Stimulated activated CD4-positive, alpha-beta T cell treated with anti-CD3 and anti-CD28 coated beads, TNF-alpha, amount 100 ng/mL, for 24 hours (primary cell): ENCODE measurements at regions not wholly inside any gene's neighbourhood (a gene's known extent, or its start where the extent isn't known, plus 50 kb on each side); places are given as distances from the start of the nearest gene placed in this dataset.
"Not testable (repeated sequence)": the region's sequence is repeated elsewhere in the genome, so short reads cannot be mapped to it uniquely, and the experiment has no call there.

ENCODE experiments used
- DNase-seq, 3 experiments: peaks; one replicate each; pipeline ENCODE4 v3.0.0-alpha.2; 2020; ENCODE audit warnings: low read depth in 3 of 3

- DNase-seq = no peak
Measured at GRCh38 chr6:27854421-27854820, 57.8 kb downstream of the OR2B2 start.

GRCh38 chr6:27851440-27851839 is 60.8 kb downstream of the OR2B2 start:
- DNase-seq = no peak

- DNase-seq = not testable (repeated sequence)
Measured at GRCh38 chr6:27849001-27849400, 63.2 kb downstream of the OR2B2 start.

- no peak for DNase-seq
Measured at GRCh38 chr6:27847706-27848105, 64.5 kb downstream of the OR2B2 start.

- no peak for DNase-seq
Measured at GRCh38 chr6:27840572-27840971, 71.6 kb downstream of the OR2B2 start.

GRCh38 chr6:27839626-27840475 is 72.3 kb downstream of the OR2B2 start:
- DNase-seq = no peak

- DNase-seq = peak in 1 of 3 experiments; percentile 21
Measured at GRCh38 chr6:27838945-27839625, 73.1 kb downstream of the OR2B2 start.

GRCh38 chr6:27838058-27838944 is 73.9 kb downstream of the OR2B2 start:
- DNase-seq = peak; percentile 54 to 73 (median 59)

GRCh38 chr6:27837625-27838057 is 74.6 kb downstream of the OR2B2 start:
- DNase-seq = no peak

GRCh38 chr6:27836783-27837624 is 75.2 kb downstream of the OR2B2 start:
- peak in 2 of 3 experiments; percentile 35 to 50 for DNase-seq

- no peak for DNase-seq
Measured at GRCh38 chr6:27836141-27836782, 75.9 kb downstream of the OR2B2 start.

GRCh38 chr6:27834879-27835549 is 77.2 kb downstream of the OR2B2 start:
- DNase-seq = no peak

- no peak for DNase-seq
Measured at GRCh38 chr6:27834384-27834783, 77.8 kb downstream of the OR2B2 start.

GRCh38 chr6:27831434-27832081 is 80.6 kb downstream of the OR2B2 start:
- DNase-seq = peak in 2 of 3 experiments; percentile 67 to 82

- peak in 1 of 3 experiments; percentile 46 for DNase-seq
Measured at GRCh38 chr6:27830600-27831433, 81.4 kb downstream of the OR2B2 start.

GRCh38 chr6:27830212-27830599 is 82.0 kb downstream of the OR2B2 start:
- no peak for DNase-seq

- no peak for DNase-seq
Measured at GRCh38 chr6:27829453-27830211, 82.6 kb downstream of the OR2B2 start.

GRCh38 chr6:27827477-27827876 is 84.7 kb downstream of the OR2B2 start:
- DNase-seq = not testable (repeated sequence)
